GM12878 (cell line): ENCODE measurements at regions not wholly inside any gene's neighbourhood (a gene's known extent, or its start where the extent isn't known, plus 50 kb on each side); places are given as distances from the start of the nearest gene placed in this dataset.

Source experiments
- CEBPB ChIP-seq, 2 experiments: fragments of 150-350 bp in 1 of 2; IDR thresholded peaks; 2 replicates each; pipeline ENCODE4 v1.6.1; 2012 to 2014; ENCODE audit warnings: low read depth in 2 of 2, low read length in 2 of 2, borderline replicate concordance in 1 of 2, inconsistent platforms in 1 of 2
- CHD2 ChIP-seq: IDR thresholded peaks from 2 replicates; pipeline ENCODE4 v1.6.1; 2011; ENCODE audit warnings: low read depth, low read length, improper control_type of control experiment, borderline replicate concordance
- CTCF ChIP-seq, 3 experiments: IDR thresholded peaks in 2 of 3; conservative IDR thresholded peaks in 1 of 3; 2 replicates each; pipeline ENCODE4 v1.5.1; 2011; ENCODE audit warnings: low read depth in 3 of 3, low read length in 3 of 3, mild to moderate bottlenecking in 3 of 3, control low read depth in 2 of 3, moderate library complexity in 2 of 3, inconsistent platforms in 1 of 3, mixed read lengths in 1 of 3; ENCODE audit not compliant: control insufficient read depth in 2 of 3, insufficient read depth in 1 of 3; ENCODE audit errors: extremely low read depth in 1 of 3

- TF ChIP-seq CTCF (IDR thresholded peaks at IDR 0.05 in 2 of 3, conservative IDR thresholded peaks at IDR 0.05 in 1 of 3; ENCODE audit: control insufficient read depth in 2 of 3, extremely low read depth in 1 of 3, insufficient read depth in 1 of 3, low read depth in 3 of 3, low read length in 3 of 3) (no peak), CHD2 (no peak), CEBPB (IDR thresholded peaks at IDR 0.05; ENCODE audit: borderline replicate concordance in 1 of 2, low read depth in 2 of 2, low read length in 2 of 2) (no peak)
Observed at GRCh38 chr3:189092547-189092946, 79.2 kb upstream of the TPRG1 start.
